ENCODE measurements at regions not wholly inside any gene's neighbourhood (a gene's known extent, or its start where the extent isn't known, plus 50 kb on each side); places are given as distances from the start of the nearest gene placed in this dataset.

- H3K14ac ChIP-seq (ENCODE audit: insufficient read depth, low read length), result no peak overlapping the region
- H3K27ac ChIP-seq (ENCODE audit: insufficient read length, low read depth, low read length), result no peak overlapping the region
- no peak overlapping the region for H3T11ph ChIP-seq (ENCODE audit: low read length)
- Mint-ChIP-seq H3K27me3 (ENCODE audit: low read depth) (no peaks in the 10 kb centered on the region), H3K9me3 (no peaks in the 10 kb centered on the region; a peak in 1 of 5 replicates), H3K4me1 (no peaks in the 10 kb centered on the region), H3K27ac (no peak overlapping the region), H3K36me3 (ENCODE audit: insufficient read depth in 1 of 3, low read depth in 3 of 3) (no peaks in the 10 kb centered on the region; a peak in 1 of 7 replicates), H3K4me3 (no peak overlapping the region)
- no peak for TF ChIP-seq CTCF (conservative IDR thresholded peaks at IDR 0.05)
- no peaks in the 10 kb centered on the region for H3K27me3 ChIP-seq (ENCODE audit: insufficient read depth, low read length)
- no peak for DNase-seq
- H3K4me2 ChIP-seq (ENCODE audit: insufficient read depth, insufficient read length, low read length), result no peak overlapping the region
- H4K91ac ChIP-seq (ENCODE audit: insufficient read length, low read depth, low read length), result no peak overlapping the region
- H3K23ac ChIP-seq (ENCODE audit: insufficient read length, low read depth, low read length), result no peak overlapping the region
- H3K9me3 ChIP-seq (ENCODE audit: control insufficient read depth, low read depth, low read length), result no peaks in the 10 kb centered on the region
- H3K4ac ChIP-seq (ENCODE audit: low read depth, low read length), result no peak overlapping the region
- no peaks in the 10 kb centered on the region for H3K23me2 ChIP-seq (ENCODE audit: insufficient read length, low read depth, low read length, poor library complexity, severe bottlenecking)
- no peak overlapping the region for H3K9ac ChIP-seq (ENCODE audit: extremely low read depth, insufficient read length, low read length)
- H4K8ac ChIP-seq (replicated peaks; ENCODE audit: insufficient read length, low read depth, low read length), result no peak overlapping the region
- WGBS (ENCODE audit: extremely low coverage, insufficient read length, low lambda C conversion rate), result no CpG with 5 or more reads among the region's 1 CpG
- H2BK20ac ChIP-seq (ENCODE audit: low read depth, low read length, poor library complexity, severe bottlenecking), result no peak overlapping the region
- no peak overlapping the region for H3K18ac ChIP-seq (ENCODE audit: insufficient read length, low read depth, low read length)
- no peak overlapping the region for H3K56ac ChIP-seq (ENCODE audit: insufficient read length, low read depth, low read length)
- no peaks in the 10 kb centered on the region for H3K4me1 ChIP-seq (ENCODE audit: insufficient read depth, low read length)
- H3K79me1 ChIP-seq (ENCODE audit: insufficient read depth, low read depth, low read length, poor library complexity, severe bottlenecking), result no peaks in the 10 kb centered on the region
- H2AFZ ChIP-seq (ENCODE audit: low read length), result no peak overlapping the region
- H2BK15ac ChIP-seq (ENCODE audit: low read depth, low read length), result no peak overlapping the region
- no peak overlapping the region for H2BK12ac ChIP-seq (ENCODE audit: insufficient read length, low read depth, low read length)
- no peak overlapping the region for H2BK5ac ChIP-seq (ENCODE audit: insufficient read length, low read length)
- H4K20me1 ChIP-seq (ENCODE audit: control insufficient read depth, insufficient read depth, insufficient read length), result no peaks in the 10 kb centered on the region
- H3K79me2 ChIP-seq (ENCODE audit: insufficient read depth, low read length), result no peaks in the 10 kb centered on the region
- no peak overlapping the region for H2BK120ac ChIP-seq (ENCODE audit: low read depth, low read length, poor library complexity, severe bottlenecking)
- H2AK5ac ChIP-seq (ENCODE audit: insufficient read length, low read length), result no peak overlapping the region
- H4K5ac ChIP-seq (ENCODE audit: insufficient read length, low read depth, low read length), result no peak overlapping the region
Observed at GRCh38 chr9:108383796-108384195, 472.0 kb downstream of the ACTL7B start.
